Karpas-422 (cell line): ENCODE measurements at regions not wholly inside any gene's neighbourhood (a gene's known extent, or its start where the extent isn't known, plus 50 kb on each side); places are given as distances from the start of the nearest gene placed in this dataset.

Source experiments
- DNase-seq: peaks from one replicate; pipeline ENCODE4 v3.0.0-alpha.2; 2015
- H2AFZ ChIP-seq: fragments of 200-600 bp; sonication (generic); 2 replicates; pipeline ENCODE4 v1.6.1; 2014; ENCODE audit warnings: antibody characterized with exemption, low read length, mixed read lengths
- H3K27ac ChIP-seq: fragments of 200-600 bp; sonication (generic); 2 replicates; pipeline ENCODE4 v1.5.1; 2014; ENCODE audit warnings: mild to moderate bottlenecking, low read length, moderate library complexity
- H3K27me3 ChIP-seq: fragments of 200-600 bp; sonication (generic); 2 replicates; pipeline ENCODE4 v1.6.1; 2014; ENCODE audit warnings: low read length, mixed read lengths
- H3K36me3 ChIP-seq: fragments of 200-600 bp; sonication (generic); 2 replicates; pipeline ENCODE4 v1.6.1; 2014; ENCODE audit warnings: low read length, mixed read lengths; ENCODE audit not compliant: insufficient read depth
- H3K4me1 ChIP-seq: fragments of 200-600 bp; sonication (generic); 2 replicates; pipeline ENCODE4 v1.6.1; 2014; ENCODE audit warnings: mild to moderate bottlenecking, low read length, mixed read lengths
- H3K4me2 ChIP-seq: fragments of 200-600 bp; sonication (generic); 2 replicates; pipeline ENCODE4 v1.6.1; 2014; ENCODE audit warnings: low read length, low read depth, mild to moderate bottlenecking; ENCODE audit not compliant: poor library complexity, severe bottlenecking
- H3K4me3 ChIP-seq: fragments of 200-600 bp; sonication (generic); 2 replicates; pipeline ENCODE4 v1.5.1; 2014; ENCODE audit warnings: mild to moderate bottlenecking, antibody characterized with exemption, low read length, mixed read lengths
- H3K79me2 ChIP-seq: fragments of 200-600 bp; sonication (generic); 2 replicates; pipeline ENCODE4 v1.6.1; 2014; ENCODE audit warnings: mild to moderate bottlenecking, low read length, mixed read lengths
- H3K9ac ChIP-seq: fragments of 200-600 bp; sonication (generic); 2 replicates; pipeline ENCODE4 v1.6.0; 2014; ENCODE audit warnings: low read length
- H3K9me2 ChIP-seq: fragments of 200-600 bp; sonication (generic), shearing (Covaris generic); replicated peaks from 2 replicates; pipeline ENCODE4 v1.6.0; 2014; ENCODE audit warnings: mild to moderate bottlenecking, low read length, moderate library complexity; ENCODE audit not compliant: insufficient read depth
- H3K9me3 ChIP-seq: fragments of 300-700, 200-600 bp; sonication (generic); 2 replicates; pipeline ENCODE4 v1.6.1; 2014; ENCODE audit warnings: low read length, mixed read lengths
- H4K20me1 ChIP-seq: fragments of 200-600 bp; sonication (generic); 2 replicates; pipeline ENCODE4 v1.6.1; 2014; ENCODE audit warnings: mild to moderate bottlenecking, antibody characterized with exemption, low read length, low read depth; ENCODE audit not compliant: insufficient read depth

GRCh38 chr2:188819792-188820191 is 154.4 kb upstream of the COL3A1 start:
- Histone ChIP-seq H3K9me3 (peaks cover 15% of the 10 kb centered on the region; the same call in 1 of the 2 replicates), H4K20me1 (no peaks in the 10 kb centered on the region), H3K4me3 (no peak overlapping the region), H3K9me2 (no peaks in the 10 kb centered on the region), H2AFZ (no peak overlapping the region), H3K4me1 (no peaks in the 10 kb centered on the region), H3K27ac (no peak overlapping the region), H3K4me2 (no peak overlapping the region), H3K27me3 (no peaks in the 10 kb centered on the region), H3K36me3 (no peaks in the 10 kb centered on the region), H3K79me2 (no peaks in the 10 kb centered on the region), H3K9ac (no peak overlapping the region)
- no peak for DNase-seq

GRCh38 chr2:188820576-188820975 is 153.6 kb upstream of the COL3A1 start:
- Histone ChIP-seq H3K9me2 (no peaks in the 10 kb centered on the region), H3K4me3 (no peak overlapping the region), H4K20me1 (no peaks in the 10 kb centered on the region), H3K27ac (no peak overlapping the region), H3K9ac (no peak overlapping the region), H2AFZ (no peak overlapping the region), H3K27me3 (no peaks in the 10 kb centered on the region), H3K4me2 (no peak overlapping the region), H3K9me3 (peaks cover 15% of the 10 kb centered on the region; the same call in 1 of the 2 replicates), H3K4me1 (no peaks in the 10 kb centered on the region), H3K79me2 (no peaks in the 10 kb centered on the region), H3K36me3 (no peaks in the 10 kb centered on the region)
- no peak for DNase-seq

GRCh38 chr2:188824125-188824524 is 150.0 kb upstream of the COL3A1 start:
- Histone ChIP-seq H2AFZ (no peak overlapping the region), H3K9ac (no peak overlapping the region), H4K20me1 (no peaks in the 10 kb centered on the region), H3K4me2 (no peak overlapping the region), H3K27me3 (no peaks in the 10 kb centered on the region), H3K9me3 (peaks cover 11% of the 10 kb centered on the region; the same call in 1 of the 2 replicates), H3K4me3 (no peak overlapping the region), H3K27ac (no peak overlapping the region), H3K9me2 (no peaks in the 10 kb centered on the region), H3K4me1 (no peaks in the 10 kb centered on the region), H3K36me3 (no peaks in the 10 kb centered on the region), H3K79me2 (no peaks in the 10 kb centered on the region)
- no peak for DNase-seq

GRCh38 chr2:188833331-188833730 is 140.8 kb upstream of the COL3A1 start:
- H3K79me2 ChIP-seq: no peaks in the 10 kb centered on the region
- H3K9ac ChIP-seq: no peak overlapping the region
- H4K20me1 ChIP-seq: no peaks in the 10 kb centered on the region
- H3K27ac ChIP-seq: no peak overlapping the region
- no peak overlapping the region for H3K4me2 ChIP-seq
- H3K4me1 ChIP-seq: no peaks in the 10 kb centered on the region
- no peak for DNase-seq
- no peaks in the 10 kb centered on the region for H3K27me3 ChIP-seq
- no peaks in the 10 kb centered on the region for H3K9me2 ChIP-seq
- H3K4me3 ChIP-seq: no peak overlapping the region
- H3K36me3 ChIP-seq: no peaks in the 10 kb centered on the region
- no peak overlapping the region for H2AFZ ChIP-seq
- peaks cover 6% of the 10 kb centered on the region; the same call in 1 of the 2 replicates for H3K9me3 ChIP-seq

- no peak for DNase-seq
- Histone ChIP-seq H3K9me3 (peaks cover 6% of the 10 kb centered on the region; the same call in 1 of the 2 replicates), H3K27ac (no peak overlapping the region), H3K79me2 (no peaks in the 10 kb centered on the region), H3K4me3 (no peak overlapping the region), H2AFZ (no peak overlapping the region), H3K4me1 (no peaks in the 10 kb centered on the region), H4K20me1 (no peaks in the 10 kb centered on the region), H3K27me3 (no peaks in the 10 kb centered on the region), H3K9ac (no peak overlapping the region), H3K4me2 (no peak overlapping the region), H3K36me3 (no peaks in the 10 kb centered on the region), H3K9me2 (no peaks in the 10 kb centered on the region)
Measured at GRCh38 chr2:188833799-188834198, 140.4 kb upstream of the COL3A1 start.

GRCh38 chr2:188835006-188835405 is 139.2 kb upstream of the COL3A1 start:
- H3K36me3 ChIP-seq: no peaks in the 10 kb centered on the region
- H3K9me2 ChIP-seq: no peaks in the 10 kb centered on the region
- no peak for DNase-seq
- no peaks in the 10 kb centered on the region for H3K79me2 ChIP-seq
- H3K9ac ChIP-seq: no peak overlapping the region
- no peak overlapping the region for H2AFZ ChIP-seq
- H4K20me1 ChIP-seq: no peaks in the 10 kb centered on the region
- H3K4me3 ChIP-seq: no peak overlapping the region
- H3K4me1 ChIP-seq: no peaks in the 10 kb centered on the region
- H3K27me3 ChIP-seq: no peaks in the 10 kb centered on the region
- H3K27ac ChIP-seq: no peak overlapping the region
- H3K4me2 ChIP-seq: no peak overlapping the region
- H3K9me3 ChIP-seq: peaks cover 6% of the 10 kb centered on the region; the same call in 1 of the 2 replicates

GRCh38 chr2:188835821-188836220 is 138.4 kb upstream of the COL3A1 start:
- Histone ChIP-seq H3K9me2 (no peaks in the 10 kb centered on the region), H4K20me1 (no peaks in the 10 kb centered on the region), H3K27me3 (no peaks in the 10 kb centered on the region), H3K9me3 (peaks cover 4% of the 10 kb centered on the region; the same call in 1 of the 2 replicates), H3K79me2 (no peaks in the 10 kb centered on the region), H3K9ac (no peak overlapping the region), H3K4me3 (no peak overlapping the region), H3K27ac (no peak overlapping the region), H3K4me1 (no peaks in the 10 kb centered on the region), H3K4me2 (no peak overlapping the region), H3K36me3 (no peaks in the 10 kb centered on the region), H2AFZ (no peak overlapping the region)
- no peak for DNase-seq

GRCh38 chr2:188845692-188846091 is 128.5 kb upstream of the COL3A1 start:
- Histone ChIP-seq H4K20me1 (no peaks in the 10 kb centered on the region), H3K4me1 (no peaks in the 10 kb centered on the region), H3K9ac (no peak overlapping the region), H3K27me3 (no peaks in the 10 kb centered on the region), H3K4me3 (no peak overlapping the region), H3K9me2 (no peaks in the 10 kb centered on the region), H3K36me3 (no peaks in the 10 kb centered on the region), H2AFZ (no peak overlapping the region), H3K27ac (no peak overlapping the region), H3K4me2 (no peak overlapping the region), H3K9me3 (peaks cover 17% of the 10 kb centered on the region), H3K79me2 (no peaks in the 10 kb centered on the region)
- no peak for DNase-seq
